Body of pancreas (tissue), 4 donors: ENCODE measurements at regions not wholly inside any gene's neighbourhood (a gene's known extent, or its start where the extent isn't known, plus 50 kb on each side); places are given as distances from the start of the nearest gene placed in this dataset.

Experiments
- CTCF ChIP-seq, 7 experiments: fragments of 450-650 bp in 4 of 7; fragments of 200-600 bp in 3 of 7; sonication (generic) in 3 of 7; IDR thresholded peaks; one replicate each; pipeline ENCODE4 v1.5.1; 2016 to 2019; ENCODE audit warnings: antibody characterized with exemption in 7 of 7
- POLR2A ChIP-seq, 3 donors: fragments of 450-650 bp; IDR thresholded peaks; one replicate each; pipeline ENCODE4 v1.6.1; 2016; ENCODE audit warnings: antibody characterized with exemption in 3 of 3, mild to moderate bottlenecking in 2 of 3

DNA sequence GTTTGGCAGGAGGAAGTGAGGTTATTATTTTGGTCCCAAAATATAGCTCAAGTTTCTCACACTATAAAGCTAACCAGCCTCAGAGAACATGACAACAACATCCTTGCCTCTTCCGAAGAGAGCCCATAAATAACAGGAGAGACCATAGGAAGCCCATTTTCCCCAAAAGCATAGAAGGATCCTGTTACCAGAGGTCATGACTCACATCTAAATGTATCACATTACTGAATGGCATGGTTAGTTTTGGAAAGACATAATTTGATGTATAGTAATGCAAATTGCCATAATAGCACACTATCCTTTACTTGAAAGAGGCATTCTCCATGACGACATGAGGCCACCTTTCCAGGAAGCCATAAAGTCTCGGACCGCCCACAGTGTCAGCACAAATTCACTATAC lies 238.8 kb upstream of the GRIA3 start:
- no peak for TF ChIP-seq CTCF (IDR thresholded peaks at IDR 0.05)
- no peak for TF ChIP-seq POLR2A (IDR thresholded peaks at IDR 0.05)
